ENCODE measurements at regions not wholly inside any gene's neighbourhood (a gene's known extent, or its start where the extent isn't known, plus 50 kb on each side); places are given as distances from the start of the nearest gene placed in this dataset.

- no peak for DNase-seq (ENCODE audit: low read depth)
- H3K4me3 ChIP-seq (ENCODE audit: low read depth, low read length) = no peak overlapping the region
- no peak for TF ChIP-seq CTCF (IDR thresholded peaks at IDR 0.05; ENCODE audit: insufficient read depth, low read depth, low read length, missing control alignments)
Measured at GRCh38 chr1:199295107-199295506, 656.3 kb downstream of the PTPRC start.

- no peak for DNase-seq (ENCODE audit: low read depth)
- TF ChIP-seq CTCF (IDR thresholded peaks at IDR 0.05; ENCODE audit: insufficient read depth, low read depth, low read length, missing control alignments) = no peak
- H3K4me3 ChIP-seq (ENCODE audit: low read depth, low read length) = no peak overlapping the region
Measured at GRCh38 chr1:199297174-199297573, 658.3 kb downstream of the PTPRC start.

- no peak overlapping the region for H3K4me3 ChIP-seq (ENCODE audit: low read depth, low read length)
- DNase-seq (ENCODE audit: low read depth) = no peak
- TF ChIP-seq CTCF (IDR thresholded peaks at IDR 0.05; ENCODE audit: insufficient read depth, low read depth, low read length, missing control alignments) = no peak
Measured at GRCh38 chr1:199297887-199298286, 659.0 kb downstream of the PTPRC start.

GRCh38 chr1:199298825-199299224 lies 660.0 kb downstream of the PTPRC start:
- no peak for TF ChIP-seq CTCF (IDR thresholded peaks at IDR 0.05; ENCODE audit: insufficient read depth, low read depth, low read length, missing control alignments)
- no peak overlapping the region for H3K4me3 ChIP-seq (ENCODE audit: low read depth, low read length)
- DNase-seq (ENCODE audit: low read depth) = no peak

- TF ChIP-seq CTCF (IDR thresholded peaks at IDR 0.05; ENCODE audit: insufficient read depth, low read depth, low read length, missing control alignments) = no peak
- H3K4me3 ChIP-seq (ENCODE audit: low read depth, low read length) = no peak overlapping the region
- DNase-seq (ENCODE audit: low read depth) = no peak
Measured at GRCh38 chr1:199301472-199302217, 662.8 kb downstream of the PTPRC start.

GRCh38 chr1:199302554-199302953 lies 663.7 kb downstream of the PTPRC start:
- DNase-seq (ENCODE audit: low read depth) = no peak
- H3K4me3 ChIP-seq (ENCODE audit: low read depth, low read length) = no peak overlapping the region
- no peak for TF ChIP-seq CTCF (IDR thresholded peaks at IDR 0.05; ENCODE audit: insufficient read depth, low read depth, low read length, missing control alignments)

GRCh38 chr1:199303035-199303434 lies 664.2 kb downstream of the PTPRC start:
- DNase-seq (ENCODE audit: low read depth) = no peak
- no peak for TF ChIP-seq CTCF (IDR thresholded peaks at IDR 0.05; ENCODE audit: insufficient read depth, low read depth, low read length, missing control alignments)
- H3K4me3 ChIP-seq (ENCODE audit: low read depth, low read length) = no peak overlapping the region

Data from GM12865 (cell line).